GM12875 (cell line): ENCODE measurements at regions not wholly inside any gene's neighbourhood (a gene's known extent, or its start where the extent isn't known, plus 50 kb on each side); places are given as distances from the start of the nearest gene placed in this dataset.

Source experiments
- H3K4me3 ChIP-seq: one replicate; pipeline ENCODE4 v1.5.1; 2011; ENCODE audit warnings: low read depth, low read length, control low read depth
- TF ChIP-seq, protein P1 (sequence below): IDR thresholded peaks from 2 replicates; pipeline ENCODE4 v1.5.1; 2011; ENCODE audit warnings: low read depth, mild to moderate bottlenecking, control low read depth, inconsistent platforms, low read length, moderate library complexity, borderline replicate concordance; ENCODE audit not compliant: insufficient read depth

DNA sequence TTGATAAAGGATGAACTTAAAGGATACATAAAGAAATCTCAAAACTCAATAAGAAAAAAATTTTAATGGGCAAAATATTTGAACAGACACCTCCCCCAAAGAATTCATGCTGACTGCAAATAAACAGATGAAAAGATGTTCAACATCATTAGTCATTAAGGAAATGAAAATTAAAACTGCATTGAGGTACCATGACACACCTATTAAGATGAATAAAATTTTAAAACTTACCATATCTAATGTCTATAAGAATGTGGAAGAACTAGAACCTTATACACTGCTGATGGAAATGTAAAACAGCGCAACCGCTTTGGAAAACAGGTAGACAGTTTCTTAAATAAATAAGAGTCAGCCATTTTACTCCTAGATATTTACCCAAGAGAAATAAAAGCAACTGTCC, 266.8 kb upstream of the TET2 start:
- no peak overlapping the region for H3K4me3 ChIP-seq
- TF ChIP-seq, protein P1, sequence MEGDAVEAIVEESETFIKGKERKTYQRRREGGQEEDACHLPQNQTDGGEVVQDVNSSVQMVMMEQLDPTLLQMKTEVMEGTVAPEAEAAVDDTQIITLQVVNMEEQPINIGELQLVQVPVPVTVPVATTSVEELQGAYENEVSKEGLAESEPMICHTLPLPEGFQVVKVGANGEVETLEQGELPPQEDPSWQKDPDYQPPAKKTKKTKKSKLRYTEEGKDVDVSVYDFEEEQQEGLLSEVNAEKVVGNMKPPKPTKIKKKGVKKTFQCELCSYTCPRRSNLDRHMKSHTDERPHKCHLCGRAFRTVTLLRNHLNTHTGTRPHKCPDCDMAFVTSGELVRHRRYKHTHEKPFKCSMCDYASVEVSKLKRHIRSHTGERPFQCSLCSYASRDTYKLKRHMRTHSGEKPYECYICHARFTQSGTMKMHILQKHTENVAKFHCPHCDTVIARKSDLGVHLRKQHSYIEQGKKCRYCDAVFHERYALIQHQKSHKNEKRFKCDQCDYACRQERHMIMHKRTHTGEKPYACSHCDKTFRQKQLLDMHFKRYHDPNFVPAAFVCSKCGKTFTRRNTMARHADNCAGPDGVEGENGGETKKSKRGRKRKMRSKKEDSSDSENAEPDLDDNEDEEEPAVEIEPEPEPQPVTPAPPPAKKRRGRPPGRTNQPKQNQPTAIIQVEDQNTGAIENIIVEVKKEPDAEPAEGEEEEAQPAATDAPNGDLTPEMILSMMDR: no peak

DNA sequence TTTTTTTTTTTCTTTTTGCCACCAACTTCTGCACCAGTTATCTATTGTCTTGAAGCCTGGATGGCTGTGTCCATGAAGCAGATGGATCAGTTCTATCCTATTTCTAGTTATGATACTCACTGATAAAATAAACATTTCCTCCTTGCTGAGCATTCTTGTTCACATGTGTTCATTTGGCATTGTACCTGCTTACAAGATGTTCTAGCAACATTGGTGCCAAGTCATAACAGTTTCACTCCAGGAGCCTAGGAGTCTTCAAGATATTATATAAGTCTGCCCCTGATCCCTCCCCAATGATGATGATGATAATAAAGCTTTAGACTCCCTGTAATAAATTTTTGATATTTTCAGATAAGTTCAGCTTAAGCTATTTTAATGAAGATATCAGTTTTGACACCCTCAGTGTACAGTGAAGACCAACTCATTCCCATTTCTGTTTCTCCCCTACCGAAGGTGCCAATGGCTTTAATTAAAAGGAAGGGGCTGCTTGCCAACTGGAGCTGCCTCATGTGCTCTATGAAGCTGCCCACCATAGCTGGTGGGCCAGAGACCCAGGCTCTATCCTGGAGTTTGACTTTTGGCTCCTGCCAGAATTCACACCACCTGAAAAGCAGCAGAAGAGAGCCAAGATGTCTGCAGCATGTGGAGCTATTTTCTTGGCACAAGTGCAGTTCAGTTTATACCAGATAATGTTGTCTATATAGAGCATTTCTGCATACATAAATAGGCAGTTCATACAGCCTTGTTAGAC, 265.4 kb upstream of the TET2 start:
- no peak overlapping the region for H3K4me3 ChIP-seq
- TF ChIP-seq, protein P1: no peak

DNA sequence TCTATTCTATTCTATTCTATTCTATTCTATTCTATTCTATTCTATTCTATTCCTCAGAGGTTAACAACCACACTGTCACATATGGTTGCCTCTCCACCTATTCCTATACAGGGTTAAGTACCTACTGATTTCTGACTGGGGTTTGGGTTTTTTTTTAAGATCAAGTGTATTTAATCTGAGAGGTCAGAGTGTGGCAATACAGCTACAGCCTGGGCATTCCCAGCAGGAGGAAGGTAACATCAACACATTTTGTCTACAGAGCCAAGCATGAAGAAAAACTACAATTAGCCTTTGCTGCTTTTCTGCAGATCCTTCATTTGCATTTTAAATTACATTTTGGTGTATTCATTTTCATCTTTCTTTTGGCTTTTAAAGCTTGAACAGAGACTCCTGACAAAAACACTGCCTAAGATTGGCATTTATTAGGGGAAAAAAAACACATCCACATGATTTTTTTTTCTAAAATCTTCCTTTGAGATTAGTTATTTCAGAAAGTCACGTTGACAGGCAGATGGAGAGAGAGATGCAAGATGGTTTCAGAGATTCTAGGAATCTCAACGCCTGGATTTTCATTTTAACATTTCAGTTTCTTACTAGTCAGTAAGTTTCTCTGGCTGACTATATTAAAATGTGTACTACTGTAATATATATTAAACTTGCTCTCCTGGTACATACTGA, 255.9 kb upstream of the TET2 start:
- TF ChIP-seq, protein P1: no peak
- H3K4me3 ChIP-seq: no peak overlapping the region

DNA sequence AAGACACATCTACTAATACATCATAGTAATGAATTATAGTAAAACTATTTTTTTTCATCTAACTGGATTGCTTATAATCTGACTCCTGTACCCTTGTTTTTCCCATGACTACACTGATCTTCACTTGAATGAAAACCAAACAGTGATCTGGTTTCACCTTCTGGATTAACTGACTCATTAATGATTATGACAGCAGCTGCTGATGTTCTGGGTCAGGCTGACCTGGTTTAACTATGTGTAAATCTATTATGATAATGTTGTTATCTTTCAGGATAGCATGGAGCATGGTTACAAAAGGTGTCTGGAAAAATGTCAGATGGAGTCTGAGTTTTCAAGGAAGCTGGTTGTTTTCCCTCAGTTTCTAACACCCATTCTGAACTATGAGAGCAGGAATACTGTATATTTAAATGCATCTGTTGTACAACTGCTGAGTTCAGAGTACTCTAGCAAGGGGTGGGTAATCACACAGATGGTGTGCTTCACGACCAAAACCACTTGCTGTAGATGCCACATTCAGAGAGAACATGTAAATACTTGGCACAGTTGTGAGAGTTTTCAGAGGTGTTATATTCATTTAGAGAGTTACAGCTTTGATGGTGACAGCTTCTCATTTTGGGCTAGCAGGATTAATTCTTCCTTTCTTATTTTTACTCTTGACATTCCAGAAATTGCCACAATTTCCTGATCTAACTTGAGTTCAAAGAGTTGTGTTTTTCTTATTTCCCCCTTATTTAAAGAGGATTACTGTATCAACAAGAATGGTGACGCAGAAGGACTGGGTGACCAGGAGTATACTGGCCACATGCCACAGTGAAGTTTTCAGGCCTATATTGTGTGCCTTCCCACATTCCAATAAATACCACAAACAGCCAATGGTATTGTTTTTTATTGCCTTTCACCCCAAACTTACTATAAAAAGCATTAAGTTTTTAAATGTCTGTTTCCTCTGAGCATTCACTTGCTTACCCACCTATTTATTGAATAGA, 249.7 kb upstream of the TET2 start:
- H3K4me3 ChIP-seq: no peak overlapping the region
- TF ChIP-seq, protein P1: no peak

DNA sequence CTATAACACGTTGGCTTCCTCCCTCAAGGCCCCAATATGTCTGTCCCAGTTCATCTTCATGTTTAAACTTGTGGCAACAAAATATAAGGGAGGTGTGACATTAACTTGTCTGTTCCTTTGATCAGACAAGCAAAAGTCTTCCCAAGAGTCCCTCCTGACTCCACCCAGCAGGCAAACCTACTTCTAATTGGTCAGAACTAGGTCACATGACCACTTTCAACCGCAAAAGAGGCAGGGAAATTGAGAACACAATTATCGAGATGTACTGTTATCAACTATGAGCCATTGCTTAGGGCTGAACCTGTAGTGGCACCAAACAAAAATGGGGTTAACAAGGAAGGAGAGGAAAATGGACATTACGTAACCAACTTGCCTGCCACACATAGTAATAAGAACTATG, 246.8 kb upstream of the TET2 start:
- H3K4me3 ChIP-seq: no peak overlapping the region
- TF ChIP-seq, protein P1: no peak

DNA sequence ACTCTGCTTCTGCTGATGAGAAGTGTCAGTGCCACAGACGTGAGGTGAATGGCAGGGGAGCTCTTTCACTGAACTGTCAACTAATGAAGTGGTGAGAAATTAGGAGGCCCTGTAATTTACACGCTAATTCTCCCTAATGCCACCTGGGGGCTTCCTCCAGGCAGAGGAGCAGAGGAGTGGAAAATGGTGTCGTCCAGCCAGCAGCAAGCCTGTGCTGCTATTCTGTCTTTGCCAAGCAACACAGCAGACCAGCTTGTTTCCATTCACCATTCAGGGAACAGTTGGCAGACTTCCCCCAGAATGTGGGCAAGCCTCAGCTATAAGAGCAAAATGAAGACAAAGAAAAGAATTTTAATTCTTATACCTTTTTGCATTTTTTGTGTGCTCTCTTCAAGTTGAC, 245.2 kb upstream of the TET2 start:
- H3K4me3 ChIP-seq: no peak overlapping the region
- TF ChIP-seq, protein P1: 0 out of 2 replicates have a peak, but pooled peaks have one; percentile 9
